Spleen (tissue), 11 donors: ENCODE measurements at regions not wholly inside any gene's neighbourhood (a gene's known extent, or its start where the extent isn't known, plus 50 kb on each side); places are given as distances from the start of the nearest gene placed in this dataset.

ENCODE experiments used
- DNase-seq: peaks from one replicate; pipeline ENCODE4 v3.0.0-alpha.2; 2020
- H3K27ac ChIP-seq, 8 donors: fragments of 200-600 bp; sonication (generic) in 7 of 8; 1 replicate in 4 of 8; 2 replicates in 4 of 8; pipeline versions ENCODE4 v1.5.0 to v1.8.0; 2016 to 2021; ENCODE audit warnings: inconsistent platforms in 4 of 8, mild to moderate bottlenecking in 4 of 8, moderate library complexity in 1 of 8
- H3K27me3 ChIP-seq, 7 donors: fragments of 200-600 bp; sonication (generic) in 6 of 7; replicated peaks in 1 of 7; 1 replicate in 4 of 7; 2 replicates in 3 of 7; pipeline versions ENCODE4 v1.5.0 to v1.8.0; 2016 to 2021; ENCODE audit warnings: inconsistent platforms in 3 of 7, mild to moderate bottlenecking in 1 of 7
- H3K36me3 ChIP-seq, 6 donors: fragments of 200-600 bp; sonication (generic) in 5 of 6; 1 replicate in 4 of 6; 2 replicates in 2 of 6; pipeline versions ENCODE4 v1.5.0 to v1.8.0; 2016 to 2021; ENCODE audit warnings: inconsistent platforms in 2 of 6
- H3K4me1 ChIP-seq, 6 donors: fragments of 200-600 bp; sonication (generic) in 5 of 6; 1 replicate in 3 of 6; 2 replicates in 3 of 6; pipeline versions ENCODE4 v1.5.0 to v1.8.0; 2016 to 2021; ENCODE audit warnings: inconsistent platforms in 3 of 6
- H3K4me3 ChIP-seq, 8 donors: fragments of 200-600 bp; sonication (generic) in 7 of 8; 1 replicate in 4 of 8; 2 replicates in 4 of 8; pipeline versions ENCODE4 v1.5.0 to v1.8.0; 2016 to 2021; ENCODE audit warnings: inconsistent platforms in 4 of 8, mild to moderate bottlenecking in 4 of 8, moderate library complexity in 2 of 8
- H3K9me3 ChIP-seq, 8 donors: fragments of 200-600 bp; sonication (generic) in 7 of 8; 1 replicate in 4 of 8; 2 replicates in 4 of 8; pipeline versions ENCODE4 v1.5.0 to v1.8.0; 2016 to 2021; ENCODE audit warnings: inconsistent platforms in 4 of 8
- CTCF ChIP-seq, 11 experiments: fragments of 200-600 bp in 7 of 11; fragments of 450-650 bp in 4 of 11; sonication (generic) in 4 of 11; IDR thresholded peaks in 8 of 11; conservative IDR thresholded peaks in 3 of 11; 1 replicate in 7 of 11; 2 replicates in 4 of 11; pipeline versions ENCODE4 v1.4.0 to v1.8.0; 2016 to 2021; ENCODE audit warnings: antibody characterized with exemption in 11 of 11, inconsistent platforms in 4 of 11, mild to moderate bottlenecking in 1 of 11
- POLR2A ChIP-seq, 3 donors: fragments of 450-650 bp; IDR thresholded peaks; one replicate each; pipeline ENCODE4 v1.5.1; 2017; ENCODE audit warnings: antibody characterized with exemption in 3 of 3, mild to moderate bottlenecking in 1 of 3
- POLR2AphosphoS5 ChIP-seq, 3 donors: sonication (generic); formaldehyde crosslinking; IDR thresholded peaks; one replicate each; pipeline ENCODE4 v1.5.1; 2017; ENCODE audit warnings: antibody characterized with exemption in 3 of 3
- WGBS, 5 donors: extraction: QIAGEN DNeasy Blood & Tissue Kit in 3 of 5; methylation state at CpG; one replicate each; pipeline versions ENCODE4 v1.1.5 to v1.1.7; 2013 to 2018; 5-methylcytosine and 5-hydroxymethylcytosine counted together
- intact Hi-C: fragments of 100-400 bp; cut with DNase I; formaldehyde crosslinking; loops from one replicate; pipeline ENCODE4 v1.15.0; 2023; ENCODE audit warnings: low total_unique reads
- donor health status: healthy with polysubstance abuse.
- donor health status: DM: no; HTN: no; CAD: no; lungs with moderate emphysema.
- donor health status: DM: no; HTN: no; CAD: no.
- donor health status: Bipolar disorder and iron deficiency.
- donor health status: healthy.
- donor health status: DM: no; HTN: no; CAD: no.
- donor health status: DM: yes; HTN: yes; CAD: no.

GRCh38 chr13:64959276-64959675 lies 2270.9 kb downstream of the PCDH9 start:
- H3K9me3 ChIP-seq = peaks cover 0 to 40% (median 7%) of the 10 kb centered on the region in 8 donors
- H3K27me3 ChIP-seq = no peaks in the 10 kb centered on the region
- no peak for TF ChIP-seq POLR2AphosphoS5 (IDR thresholded peaks at IDR 0.05)
- no peak for TF ChIP-seq POLR2A (IDR thresholded peaks at IDR 0.05)
- no peak for TF ChIP-seq CTCF (IDR thresholded peaks at IDR 0.05 in 8 of 11, conservative IDR thresholded peaks at IDR 0.05 in 3 of 11)
- H3K4me1 ChIP-seq = no peaks in the 10 kb centered on the region
- no peak for DNase-seq
- intact Hi-C loops = no loop called here
- no peak overlapping the region for H3K4me3 ChIP-seq
- WGBS, 5 donors = 90 to 96% (median 95%) methylated on average over 15 of the region's 15 CpGs
- no peak overlapping the region for H3K27ac ChIP-seq
- H3K36me3 ChIP-seq = no peaks in the 10 kb centered on the region

- no peak for TF ChIP-seq POLR2AphosphoS5 (IDR thresholded peaks at IDR 0.05)
- no peak for TF ChIP-seq POLR2A (IDR thresholded peaks at IDR 0.05)
- TF ChIP-seq CTCF (IDR thresholded peaks at IDR 0.05 in 8 of 11, conservative IDR thresholded peaks at IDR 0.05 in 3 of 11) = no peak
- no peak for DNase-seq
- intact Hi-C loops = no loop called here
- Histone ChIP-seq H3K36me3 (no peaks in the 10 kb centered on the region), H3K4me3 (no peak overlapping the region), H3K27ac (no peak overlapping the region), H3K27me3 (no peaks in the 10 kb centered on the region), H3K9me3 (peaks cover 0 to 31% (median 4%) of the 10 kb centered on the region in 8 donors), H3K4me1 (no peaks in the 10 kb centered on the region)
- WGBS, 5 donors = 86 to 95% (median 88%) methylated on average over 16 of the region's 16 CpGs
These were observed 2272.0 kb downstream of the PCDH9 start for GRCh38 chr13:64958106-64958505.

GRCh38 chr13:64938660-64939059 lies 2291.5 kb downstream of the PCDH9 start:
- Histone ChIP-seq H3K36me3 (no peaks in the 10 kb centered on the region), H3K4me1 (no peaks in the 10 kb centered on the region), H3K4me3 (no peak overlapping the region), H3K9me3 (peaks cover 0 to 10% (median 6%) of the 10 kb centered on the region in 8 donors), H3K27ac (no peak overlapping the region), H3K27me3 (no peaks in the 10 kb centered on the region)
- TF ChIP-seq POLR2A (IDR thresholded peaks at IDR 0.05) (no peak), POLR2AphosphoS5 (IDR thresholded peaks at IDR 0.05) (no peak), CTCF (IDR thresholded peaks at IDR 0.05 in 8 of 11, conservative IDR thresholded peaks at IDR 0.05 in 3 of 11) (no peak)
- no peak for DNase-seq
- whole genome bisulfite sequencing, 5 donors = 79 to 89% (median 80%) methylated on average over 5 of the region's 5 CpGs
- intact Hi-C loops = no loop called here

- no peak for DNase-seq
- Histone ChIP-seq H3K9me3 (peaks cover 0 to 10% (median 6%) of the 10 kb centered on the region in 8 donors), H3K4me1 (no peaks in the 10 kb centered on the region), H3K27ac (no peak overlapping the region), H3K4me3 (no peak overlapping the region), H3K36me3 (no peaks in the 10 kb centered on the region), H3K27me3 (no peaks in the 10 kb centered on the region)
- WGBS, 5 donors = 75 to 94% (median 86%) methylated on average over 1 of the region's 1 CpG
- intact Hi-C loops = no loop called here
- no peak for TF ChIP-seq POLR2AphosphoS5 (IDR thresholded peaks at IDR 0.05)
- no peak for TF ChIP-seq POLR2A (IDR thresholded peaks at IDR 0.05)
- TF ChIP-seq CTCF (IDR thresholded peaks at IDR 0.05 in 8 of 11, conservative IDR thresholded peaks at IDR 0.05 in 3 of 11) = no peak
These were observed 2292.8 kb downstream of the PCDH9 start for GRCh38 chr13:64937302-64937701.
